IPS-15b (cell line): ENCODE measurements at regions not wholly inside any gene's neighbourhood (a gene's known extent, or its start where the extent isn't known, plus 50 kb on each side); places are given as distances from the start of the nearest gene placed in this dataset.

ENCODE experiments used
- H3K27me3 ChIP-seq: one replicate; pipeline ENCODE4 v1.6.1; 2013; ENCODE audit warnings: low read length; ENCODE audit not compliant: control insufficient read depth, insufficient read depth
- H3K36me3 ChIP-seq: one replicate; pipeline ENCODE4 v1.6.1; 2013; ENCODE audit warnings: low read length; ENCODE audit not compliant: control insufficient read depth, insufficient read depth
- H3K4me1 ChIP-seq: one replicate; pipeline ENCODE4 v1.6.1; 2013; ENCODE audit warnings: mild to moderate bottlenecking, low read length; ENCODE audit not compliant: control insufficient read depth, insufficient read depth
- H3K4me3 ChIP-seq: one replicate; pipeline ENCODE4 v1.5.1; 2013; ENCODE audit warnings: low read depth, low read length
- H3K9ac ChIP-seq: one replicate; pipeline ENCODE4 v1.6.1; 2013; ENCODE audit warnings: low read depth, mild to moderate bottlenecking, low read length
- H3K9me3 ChIP-seq: one replicate; pipeline ENCODE4 v1.6.1; 2013; ENCODE audit warnings: mild to moderate bottlenecking, low read length; ENCODE audit not compliant: control insufficient read depth, insufficient read depth

GRCh38 chr12:107551434-107551833 is 134.2 kb upstream of the PWP1 start:
- Histone ChIP-seq H3K4me1 (no peaks in the 10 kb centered on the region), H3K9me3 (no peaks in the 10 kb centered on the region), H3K27me3 (no peaks in the 10 kb centered on the region), H3K36me3 (no peaks in the 10 kb centered on the region), H3K9ac (no peak overlapping the region), H3K4me3 (no peak overlapping the region)

- Histone ChIP-seq H3K27me3 (no peaks in the 10 kb centered on the region), H3K9me3 (no peaks in the 10 kb centered on the region), H3K4me1 (no peaks in the 10 kb centered on the region), H3K36me3 (no peaks in the 10 kb centered on the region), H3K9ac (no peak overlapping the region), H3K4me3 (no peak overlapping the region)
Observed at GRCh38 chr12:107552263-107552662, 133.3 kb upstream of the PWP1 start.

GRCh38 chr12:107553211-107553765 is 132.3 kb upstream of the PWP1 start:
- Histone ChIP-seq H3K36me3 (peaks cover 2% of the 10 kb centered on the region), H3K9ac (no peak overlapping the region), H3K4me3 (no peak overlapping the region), H3K27me3 (no peaks in the 10 kb centered on the region), H3K9me3 (no peaks in the 10 kb centered on the region), H3K4me1 (no peaks in the 10 kb centered on the region)

- no peaks in the 10 kb centered on the region for H3K27me3 ChIP-seq
- no peaks in the 10 kb centered on the region for H3K4me1 ChIP-seq
- no peak overlapping the region for H3K4me3 ChIP-seq
- H3K9ac ChIP-seq: no peak overlapping the region
- peaks cover 2% of the 10 kb centered on the region for H3K36me3 ChIP-seq
- H3K9me3 ChIP-seq: no peaks in the 10 kb centered on the region
Observed at GRCh38 chr12:107554941-107555340, 130.7 kb upstream of the PWP1 start.

- Histone ChIP-seq H3K27me3 (no peaks in the 10 kb centered on the region), H3K4me3 (no peak overlapping the region)
Observed at GRCh38 chr12:107557026-107557425, 128.6 kb upstream of the PWP1 start.

GRCh38 chr12:107557589-107558100 is 128.0 kb upstream of the PWP1 start:
- Histone ChIP-seq H3K9ac (no peak overlapping the region), H3K4me1 (no peaks in the 10 kb centered on the region), H3K36me3 (peaks cover 2% of the 10 kb centered on the region), H3K27me3 (no peaks in the 10 kb centered on the region), H3K4me3 (no peak overlapping the region), H3K9me3 (no peaks in the 10 kb centered on the region)

More at GRCh38 chr12:107557026-107557425, 128.6 kb upstream of the PWP1 start:
- Histone ChIP-seq H3K4me1 (no peaks in the 10 kb centered on the region), H3K9ac (no peak overlapping the region), H3K9me3 (no peaks in the 10 kb centered on the region), H3K36me3 (peaks cover 2% of the 10 kb centered on the region)

GRCh38 chr12:107558141-107558815 is 127.3 kb upstream of the PWP1 start:
- peaks cover 2% of the 10 kb centered on the region for H3K36me3 ChIP-seq
- no peaks in the 10 kb centered on the region for H3K9me3 ChIP-seq
- H3K4me3 ChIP-seq: no peak overlapping the region
- H3K4me1 ChIP-seq: no peaks in the 10 kb centered on the region
- no peak overlapping the region for H3K9ac ChIP-seq
- no peaks in the 10 kb centered on the region for H3K27me3 ChIP-seq

GRCh38 chr12:107558816-107559382 is 126.7 kb upstream of the PWP1 start:
- Histone ChIP-seq H3K36me3 (peaks cover 2% of the 10 kb centered on the region), H3K4me3 (no peak overlapping the region), H3K9me3 (no peaks in the 10 kb centered on the region), H3K4me1 (no peaks in the 10 kb centered on the region), H3K27me3 (no peaks in the 10 kb centered on the region), H3K9ac (no peak overlapping the region)

- H3K9ac ChIP-seq: no peak overlapping the region
- H3K36me3 ChIP-seq: peaks cover 2% of the 10 kb centered on the region
- no peak overlapping the region for H3K4me3 ChIP-seq
- no peaks in the 10 kb centered on the region for H3K4me1 ChIP-seq
- H3K27me3 ChIP-seq: no peaks in the 10 kb centered on the region
- no peaks in the 10 kb centered on the region for H3K9me3 ChIP-seq
Observed at GRCh38 chr12:107560165-107560898, 125.3 kb upstream of the PWP1 start.

GRCh38 chr12:107560899-107561285 is 124.7 kb upstream of the PWP1 start:
- no peaks in the 10 kb centered on the region for H3K4me1 ChIP-seq
- H3K27me3 ChIP-seq: no peaks in the 10 kb centered on the region
- no peaks in the 10 kb centered on the region for H3K9me3 ChIP-seq
- no peak overlapping the region for H3K9ac ChIP-seq
- H3K36me3 ChIP-seq: peaks cover 2% of the 10 kb centered on the region
- no peak overlapping the region for H3K4me3 ChIP-seq

GRCh38 chr12:107564946-107565345 is 120.7 kb upstream of the PWP1 start:
- Histone ChIP-seq H3K4me3 (no peak overlapping the region), H3K9me3 (no peaks in the 10 kb centered on the region), H3K9ac (no peak overlapping the region), H3K36me3 (no peaks in the 10 kb centered on the region), H3K4me1 (no peaks in the 10 kb centered on the region), H3K27me3 (no peaks in the 10 kb centered on the region)
